IMR-90 (cell line): ENCODE measurements at regions not wholly inside any gene's neighbourhood (a gene's known extent, or its start where the extent isn't known, plus 50 kb on each side); places are given as distances from the start of the nearest gene placed in this dataset.
"Not testable (repeated sequence)": the region's sequence is repeated elsewhere in the genome, so short reads cannot be mapped to it uniquely, and the experiment has no call there.

Experiments used
- ATAC-seq: fragments of 200-7000 bp; cut with Tn5 transposase; 2 replicates; pipeline ENCODE4 v1.9.1; 2020; ENCODE audit warnings: low read depth, mild to moderate bottlenecking, moderate library complexity
- BruUV-seq: library from RNA; stranded (reverse); fragments of 400-500 nt; replicated peaks from 2 replicates; lab custom pipeline; 2021; lab: Mats Ljungman, UMichigan
- CTCF ChIA-PET: fragments of 300-600 bp; formaldehyde crosslinking; extraction: SDS; loops from one replicate; lab custom pipeline; 2021; ENCODE audit warnings: antibody characterized with exemption; lab: Yijun Ruan, JAX
- POLR2A ChIA-PET: fragments of 300-600 bp; sonication (Branson Sonifier 250); formaldehyde crosslinking; loops from one replicate; lab custom pipeline; 2022; ENCODE audit warnings: antibody characterized with exemption; ENCODE audit not compliant: unreplicated experiment; lab: Charles Lee
- DNase-seq: peaks from one replicate; pipeline ENCODE4 v3.0.0; 2013
- H2AFZ ChIP-seq: replicated peaks from 2 replicates; pipeline ENCODE3; 2013; ENCODE audit warnings: low read length, mild to moderate bottlenecking; ENCODE audit not compliant: poor library complexity
- H2AK5ac ChIP-seq: 2 replicates; pipeline ENCODE4 v1.6.1; 2013; ENCODE audit warnings: low read depth, low read length, inconsistent platforms
- H2AK9ac ChIP-seq: replicated peaks from 2 replicates; pipeline ENCODE3; 2013; ENCODE audit warnings: mild to moderate bottlenecking, low read depth, low read length, moderate library complexity; ENCODE audit not compliant: poor library complexity
- H2BK120ac ChIP-seq: 2 replicates; pipeline ENCODE4 v1.6.1; 2013; ENCODE audit warnings: low read depth, low read length, inconsistent platforms
- H2BK15ac ChIP-seq: 3 replicates; pipeline ENCODE4 v1.6.1; 2013; ENCODE audit warnings: low read depth, low read length, inconsistent platforms
- H2BK20ac ChIP-seq: 2 replicates; pipeline ENCODE4 v1.6.1; 2013; ENCODE audit warnings: low read depth, mild to moderate bottlenecking, inconsistent platforms, low read length, moderate library complexity
- H2BK5ac ChIP-seq: 2 replicates; pipeline ENCODE4 v1.6.1; 2013; ENCODE audit warnings: mild to moderate bottlenecking, low read depth, low read length, inconsistent platforms; ENCODE audit not compliant: poor library complexity, severe bottlenecking
- H3K14ac ChIP-seq: replicated peaks from 2 replicates; pipeline ENCODE4 v1.6.1; 2013; ENCODE audit warnings: low read depth, low read length, inconsistent platforms
- H3K18ac ChIP-seq: 2 replicates; pipeline ENCODE4 v1.6.1; 2013; ENCODE audit warnings: low read depth, low read length, control low read depth
- H3K23ac ChIP-seq: 2 replicates; pipeline ENCODE4 v1.6.1; 2013; ENCODE audit warnings: low read depth, low read length, inconsistent platforms
- H3K27ac ChIP-seq: 2 replicates; pipeline ENCODE4 v1.5.1; 2013; ENCODE audit warnings: mild to moderate bottlenecking, control low read depth, low read length; ENCODE audit not compliant: insufficient read depth
- H3K27me3 ChIP-seq: 2 replicates; pipeline ENCODE4 v1.6.1; 2013; ENCODE audit warnings: low read length; ENCODE audit not compliant: control insufficient read depth, insufficient read depth
- H3K36me3 ChIP-seq: 2 replicates; pipeline ENCODE4 v1.6.1; 2013; ENCODE audit warnings: low read length, mixed read lengths; ENCODE audit not compliant: control insufficient read depth, insufficient read depth
- H3K4ac ChIP-seq: 2 replicates; pipeline ENCODE4 v1.6.1; 2013; ENCODE audit warnings: low read depth, low read length, inconsistent platforms
- H3K4me1 ChIP-seq: 2 replicates; pipeline ENCODE4 v1.6.1; 2013; ENCODE audit warnings: low read length, mixed read lengths; ENCODE audit not compliant: control insufficient read depth, insufficient read depth
- H3K4me2 ChIP-seq: 2 replicates; pipeline ENCODE4 v1.6.1; 2013; ENCODE audit warnings: low read depth, mild to moderate bottlenecking, control low read depth, low read length, moderate library complexity
- H3K4me3 ChIP-seq: 2 replicates; pipeline ENCODE4 v1.5.1; 2013; ENCODE audit warnings: low read depth, mild to moderate bottlenecking, control low read depth, low read length, moderate library complexity; ENCODE audit not compliant: insufficient read depth
- H3K56ac ChIP-seq: 2 replicates; pipeline ENCODE4 v1.6.1; 2013; ENCODE audit warnings: low read length, inconsistent platforms; ENCODE audit not compliant: insufficient read depth; ENCODE audit errors: extremely low read depth
- H3K79me1 ChIP-seq, 2 experiments: 2 replicates each; pipeline ENCODE4 v1.6.1; 2013; ENCODE audit warnings: low read length in 2 of 2, inconsistent platforms in 1 of 2, low read depth in 1 of 2
- H3K9ac ChIP-seq: 2 replicates; pipeline ENCODE4 v1.6.1; 2013; ENCODE audit warnings: low read depth, low read length, control low read depth
- H3K9me1 ChIP-seq: 2 replicates; pipeline ENCODE4 v1.6.1; 2013; ENCODE audit warnings: low read length, inconsistent platforms; ENCODE audit not compliant: insufficient read depth
- H3K9me3 ChIP-seq: 2 replicates; pipeline ENCODE4 v1.6.1; 2013; ENCODE audit warnings: low read length; ENCODE audit not compliant: control insufficient read depth, insufficient read depth
- H4K20me1 ChIP-seq: 2 replicates; pipeline ENCODE4 v1.6.1; 2013; ENCODE audit warnings: low read length, inconsistent platforms; ENCODE audit not compliant: insufficient read depth
- H4K5ac ChIP-seq: 2 replicates; pipeline ENCODE4 v1.6.1; 2013; ENCODE audit warnings: mild to moderate bottlenecking, low read depth, low read length, control low read depth
- H4K8ac ChIP-seq, 2 experiments: 2 replicates each; pipeline ENCODE4 v1.6.1; 2013; ENCODE audit warnings: low read depth in 2 of 2, low read length in 2 of 2, control low read depth in 1 of 2, inconsistent platforms in 1 of 2
- H4K91ac ChIP-seq: 2 replicates; pipeline ENCODE4 v1.6.1; 2013; ENCODE audit warnings: low read depth, low read length, inconsistent platforms; ENCODE audit not compliant: insufficient read depth
- BHLHE40 ChIP-seq: fragments of 150-350 bp; IDR thresholded peaks from 2 replicates; pipeline ENCODE4 v1.6.1; 2016; ENCODE audit warnings: mild to moderate bottlenecking, low read depth, low read length
- CEBPB ChIP-seq: IDR thresholded peaks from 2 replicates; pipeline ENCODE4 v1.6.1; 2012; ENCODE audit warnings: low read depth, low read length, improper control_type of control experiment
- WGBS, 2 experiments: methylation state at CpG; one replicate each; pipeline versions ENCODE4 v1.1.5 to v1.1.7; 2013; ENCODE audit warnings: missing lambda C conversion rate in 2 of 2; ENCODE audit not compliant: insufficient read length in 1 of 2; ENCODE audit errors: extremely low coverage in 2 of 2; 5-methylcytosine and 5-hydroxymethylcytosine counted together
- dilution Hi-C: fragments of 300-500 bp; cut with HindIII; formaldehyde crosslinking; loops from one replicate; pipeline ENCODE4 v1.14.3; 2018; ENCODE audit warnings: low sequenced_read_pairs; ENCODE audit not compliant: unreplicated experiment
- in situ Hi-C: fragments of 300-500 bp; cut with MboI; formaldehyde crosslinking; loops from 3 replicates; pipeline ENCODE4 v1.14.3; 2019; ENCODE audit warnings: low sequenced_read_pairs, inconsistent platforms, mixed read lengths
- intact Hi-C: fragments of 100-400 bp; cut with micrococcal nuclease; formaldehyde crosslinking; loops from 2 replicates; pipeline ENCODE4 v1.10.0; 2022

DNA sequence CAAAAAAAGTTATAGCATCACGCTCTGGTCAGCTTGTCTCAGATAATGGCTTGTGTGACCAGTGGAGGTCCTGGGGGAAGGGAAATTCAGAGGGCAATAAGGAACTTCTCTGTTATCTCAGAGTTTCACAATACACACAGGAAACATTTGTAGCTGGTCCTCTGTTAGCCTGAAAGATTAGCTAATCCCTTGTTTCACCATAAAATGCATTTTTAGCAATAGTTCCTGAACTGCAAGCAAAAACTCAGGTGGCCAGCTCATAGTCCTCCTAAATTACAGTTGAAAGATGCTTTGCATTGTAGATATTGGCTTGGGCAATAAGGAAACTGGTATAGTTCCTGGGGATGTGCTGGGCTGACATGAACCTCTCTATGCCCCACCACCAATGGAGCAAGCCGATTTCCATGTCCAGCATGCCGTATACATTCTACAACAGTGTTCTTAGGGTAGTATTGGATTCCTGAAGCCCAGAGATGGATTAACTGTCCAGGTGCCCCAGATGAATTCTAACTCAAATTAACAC lies 141.5 kb upstream of the TBL1XR1 start:
- intact Hi-C loops (no loop called here), in situ Hi-C loops (no loop called here), dilution Hi-C loops (no loop called here)
- Histone ChIP-seq H3K18ac (peak overlapping the region; percentile 17; the same call in 1 of the 2 replicates), H3K56ac (no peak overlapping the region), H3K4me1 (peaks cover 11% of the 10 kb centered on the region), H3K14ac (no peak overlapping the region), H3K9me1 (peaks cover 3% of the 10 kb centered on the region; the same call in 1 of the 2 replicates), H4K20me1 (no peaks in the 10 kb centered on the region), H4K5ac (peak overlapping the region; percentile 10; the same call in 1 of the 2 replicates), H3K23ac (no peak overlapping the region), H3K4me3 (no peak overlapping the region), H2BK120ac (peak overlapping the region; percentile 9; the same call in 1 of the 2 replicates), H2AK9ac (no peak overlapping the region), H3K4ac (no peak overlapping the region), H2AFZ (no peak overlapping the region), H3K4me2 (no peak overlapping the region), H2BK5ac (no peak overlapping the region), H3K9me3 (no peaks in the 10 kb centered on the region), H2BK15ac (peak overlapping the region; percentile 81; the same call in 1 of the 3 replicates), H4K8ac (no peak overlapping the region), H2AK5ac (no peak overlapping the region; the same call in 1 of the 2 replicates), H3K9ac (no peak overlapping the region), H3K27me3 (no peaks in the 10 kb centered on the region), H4K91ac (no peak overlapping the region), H3K36me3 (no peaks in the 10 kb centered on the region), H3K79me1 (no peaks in the 10 kb centered on the region), H3K27ac (no peak overlapping the region; the same call in 1 of the 2 replicates), H2BK20ac (0 out of 2 replicates have a peak overlapping the region, but pooled peaks have one; percentile 8)
- WGBS, 2 experiments, result no CpG with 5 or more reads among the region's 3 CpGs
- ChIA-PET POLR2A (no interaction called here), CTCF (no interaction called here)
- DNase-seq, result peak; percentile 65
- no TSS peak for BruUV-seq
- TF ChIP-seq CEBPB, result peak; percentile 86
- TF ChIP-seq BHLHE40, result no peak
- peak; percentile 36; the same call in 1 of the 2 replicates for ATAC-seq

DNA sequence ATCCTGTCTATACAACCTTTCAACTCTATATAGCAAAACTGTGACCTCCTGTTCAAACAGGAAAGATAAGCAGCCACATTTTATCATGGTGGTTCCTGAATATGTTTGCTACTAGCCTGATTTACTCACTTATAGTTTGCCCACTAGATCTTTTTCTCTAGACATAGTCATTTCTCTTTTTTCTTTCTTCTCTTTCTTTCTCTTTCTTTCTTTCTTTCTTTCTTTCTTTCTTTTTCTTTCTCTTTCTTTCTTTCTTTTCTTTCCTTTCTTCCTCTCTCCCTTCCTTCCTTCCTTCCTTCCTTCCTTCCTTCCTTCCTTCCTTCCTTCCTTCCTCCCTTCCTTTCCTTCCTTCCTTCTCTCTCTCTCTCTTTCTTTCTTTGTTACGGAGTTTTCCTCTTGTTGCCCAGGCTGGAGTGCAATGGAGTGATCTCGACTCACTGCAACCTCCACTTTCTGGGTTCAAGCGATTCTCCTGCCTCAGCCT lies 142.0 kb upstream of the TBL1XR1 start:
- H3K4me3 ChIP-seq, in situ Hi-C loops, H2AK9ac ChIP-seq, H3K36me3 ChIP-seq, H3K9me3 ChIP-seq, H3K23ac ChIP-seq, H4K91ac ChIP-seq, H2BK5ac ChIP-seq, H3K79me1 ChIP-seq, H3K56ac ChIP-seq, DNase-seq, H3K4me2 ChIP-seq, H3K27me3 ChIP-seq, H3K9ac ChIP-seq, BruUV-seq, POLR2A ChIA-PET, H4K5ac ChIP-seq, H4K8ac ChIP-seq, H4K20me1 ChIP-seq, intact Hi-C loops, CTCF ChIA-PET, H2AK5ac ChIP-seq, ATAC-seq, dilution Hi-C loops, H2BK120ac ChIP-seq, H3K9me1 ChIP-seq, H3K27ac ChIP-seq, H2BK20ac ChIP-seq, H3K14ac ChIP-seq, H2AFZ ChIP-seq, H3K4ac ChIP-seq: not testable (repeated sequence)
- WGBS, 2 experiments, result no CpG with 5 or more reads among the region's 3 CpGs
- Histone ChIP-seq H3K18ac (peak overlapping the region; percentile 17; the same call in 1 of the 2 replicates), H2BK15ac (0 out of 3 replicates have a peak overlapping the region, but pooled peaks have one; percentile 81), H3K4me1 (peaks cover 11% of the 10 kb centered on the region)
